ENCODE measurements at regions not wholly inside any gene's neighbourhood (a gene's known extent, or its start where the extent isn't known, plus 50 kb on each side); places are given as distances from the start of the nearest gene placed in this dataset.

- Histone ChIP-seq H3K9me3 (ENCODE audit: control insufficient read depth, low read length) (no peaks in the 10 kb centered on the region), H3K27me3 (ENCODE audit: control insufficient read depth, insufficient read depth, low read length, poor library complexity, severe bottlenecking) (no peaks in the 10 kb centered on the region), H3K4me3 (ENCODE audit: insufficient read depth, low read depth, low read length) (no peak overlapping the region), H3K36me3 (ENCODE audit: control insufficient read depth, insufficient read depth, low read length) (no peaks in the 10 kb centered on the region), H3K4me1 (ENCODE audit: control insufficient read depth, insufficient read depth, low read length) (no peaks in the 10 kb centered on the region), H3K27ac (ENCODE audit: insufficient read depth, low read depth, low read length, poor library complexity, severe bottlenecking) (no peak overlapping the region)
- 77 to 78% methylated on average over 10 of the region's 10 CpGs for WGBS, 2 experiments
These were observed 149.5 kb downstream of the TMEM132E start for GRCh38 chr17:34728771-34729310.

GRCh38 chr17:34727601-34728000 is 148.2 kb downstream of the TMEM132E start:
- Histone ChIP-seq H3K27me3 (ENCODE audit: control insufficient read depth, insufficient read depth, low read length, poor library complexity, severe bottlenecking) (no peaks in the 10 kb centered on the region), H3K9me3 (ENCODE audit: control insufficient read depth, low read length) (no peaks in the 10 kb centered on the region), H3K36me3 (ENCODE audit: control insufficient read depth, insufficient read depth, low read length) (no peaks in the 10 kb centered on the region), H3K27ac (ENCODE audit: insufficient read depth, low read depth, low read length, poor library complexity, severe bottlenecking) (no peak overlapping the region), H3K4me1 (ENCODE audit: control insufficient read depth, insufficient read depth, low read length) (no peaks in the 10 kb centered on the region), H3K4me3 (ENCODE audit: insufficient read depth, low read depth, low read length) (no peak overlapping the region)
- WGBS, 2 experiments = 85 to 90% methylated on average over 6 of the region's 6 CpGs

GRCh38 chr17:34726536-34727384 is 147.4 kb downstream of the TMEM132E start:
- no peaks in the 10 kb centered on the region for H3K9me3 ChIP-seq (ENCODE audit: control insufficient read depth, low read length)
- no peaks in the 10 kb centered on the region for H3K4me1 ChIP-seq (ENCODE audit: control insufficient read depth, insufficient read depth, low read length)
- no peaks in the 10 kb centered on the region for H3K27me3 ChIP-seq (ENCODE audit: control insufficient read depth, insufficient read depth, low read length, poor library complexity, severe bottlenecking)
- no peak overlapping the region for H3K4me3 ChIP-seq (ENCODE audit: insufficient read depth, low read depth, low read length)
- no peak overlapping the region for H3K27ac ChIP-seq (ENCODE audit: insufficient read depth, low read depth, low read length, poor library complexity, severe bottlenecking)
- no peaks in the 10 kb centered on the region for H3K36me3 ChIP-seq (ENCODE audit: control insufficient read depth, insufficient read depth, low read length)
- WGBS, 2 experiments = 92 to 94% methylated on average over 6 of the region's 6 CpGs

GRCh38 chr17:34725725-34726124 is 146.3 kb downstream of the TMEM132E start:
- H3K4me1 ChIP-seq (ENCODE audit: control insufficient read depth, insufficient read depth, low read length) = no peaks in the 10 kb centered on the region
- no peak overlapping the region for H3K4me3 ChIP-seq (ENCODE audit: insufficient read depth, low read depth, low read length)
- WGBS, 2 experiments = 84 to 91% methylated on average over 3 of the region's 3 CpGs
- no peak overlapping the region for H3K27ac ChIP-seq (ENCODE audit: insufficient read depth, low read depth, low read length, poor library complexity, severe bottlenecking)
- H3K36me3 ChIP-seq (ENCODE audit: control insufficient read depth, insufficient read depth, low read length) = no peaks in the 10 kb centered on the region
- H3K9me3 ChIP-seq (ENCODE audit: control insufficient read depth, low read length) = no peaks in the 10 kb centered on the region
- no peaks in the 10 kb centered on the region for H3K27me3 ChIP-seq (ENCODE audit: control insufficient read depth, insufficient read depth, low read length, poor library complexity, severe bottlenecking)

- H3K4me1 ChIP-seq (ENCODE audit: control insufficient read depth, insufficient read depth, low read length) = no peaks in the 10 kb centered on the region
- WGBS, 2 experiments = 71 to 80% methylated on average over 2 of the region's 2 CpGs
- H3K27me3 ChIP-seq (ENCODE audit: control insufficient read depth, insufficient read depth, low read length, poor library complexity, severe bottlenecking) = no peaks in the 10 kb centered on the region
- no peaks in the 10 kb centered on the region for H3K36me3 ChIP-seq (ENCODE audit: control insufficient read depth, insufficient read depth, low read length)
- H3K4me3 ChIP-seq (ENCODE audit: insufficient read depth, low read depth, low read length) = no peak overlapping the region
- no peaks in the 10 kb centered on the region for H3K9me3 ChIP-seq (ENCODE audit: control insufficient read depth, low read length)
- H3K27ac ChIP-seq (ENCODE audit: insufficient read depth, low read depth, low read length, poor library complexity, severe bottlenecking) = no peak overlapping the region
These were observed 145.6 kb downstream of the TMEM132E start for GRCh38 chr17:34725008-34725407.

GRCh38 chr17:34723875-34724274 is 144.5 kb downstream of the TMEM132E start:
- WGBS, 2 experiments = 86 to 91% methylated on average over 10 of the region's 10 CpGs
- Histone ChIP-seq H3K9me3 (ENCODE audit: control insufficient read depth, low read length) (no peaks in the 10 kb centered on the region), H3K27ac (ENCODE audit: insufficient read depth, low read depth, low read length, poor library complexity, severe bottlenecking) (no peak overlapping the region), H3K36me3 (ENCODE audit: control insufficient read depth, insufficient read depth, low read length) (no peaks in the 10 kb centered on the region), H3K4me3 (ENCODE audit: insufficient read depth, low read depth, low read length) (no peak overlapping the region), H3K4me1 (ENCODE audit: control insufficient read depth, insufficient read depth, low read length) (no peaks in the 10 kb centered on the region), H3K27me3 (ENCODE audit: control insufficient read depth, insufficient read depth, low read length, poor library complexity, severe bottlenecking) (no peaks in the 10 kb centered on the region)

- 89 to 92% methylated on average over 6 of the region's 6 CpGs for WGBS, 2 experiments
- Histone ChIP-seq H3K4me3 (ENCODE audit: insufficient read depth, low read depth, low read length) (no peak overlapping the region), H3K27ac (ENCODE audit: insufficient read depth, low read depth, low read length, poor library complexity, severe bottlenecking) (no peak overlapping the region), H3K9me3 (ENCODE audit: control insufficient read depth, low read length) (no peaks in the 10 kb centered on the region), H3K4me1 (ENCODE audit: control insufficient read depth, insufficient read depth, low read length) (no peaks in the 10 kb centered on the region), H3K27me3 (ENCODE audit: control insufficient read depth, insufficient read depth, low read length, poor library complexity, severe bottlenecking) (no peaks in the 10 kb centered on the region), H3K36me3 (ENCODE audit: control insufficient read depth, insufficient read depth, low read length) (no peaks in the 10 kb centered on the region)
These were observed 141.9 kb downstream of the TMEM132E start for GRCh38 chr17:34721326-34721725.

GRCh38 chr17:34720760-34721159 is 141.4 kb downstream of the TMEM132E start:
- Histone ChIP-seq H3K27ac (ENCODE audit: insufficient read depth, low read depth, low read length, poor library complexity, severe bottlenecking) (no peak overlapping the region), H3K36me3 (ENCODE audit: control insufficient read depth, insufficient read depth, low read length) (no peaks in the 10 kb centered on the region), H3K4me1 (ENCODE audit: control insufficient read depth, insufficient read depth, low read length) (no peaks in the 10 kb centered on the region), H3K9me3 (ENCODE audit: control insufficient read depth, low read length) (no peaks in the 10 kb centered on the region), H3K4me3 (ENCODE audit: insufficient read depth, low read depth, low read length) (no peak overlapping the region), H3K27me3 (ENCODE audit: control insufficient read depth, insufficient read depth, low read length, poor library complexity, severe bottlenecking) (no peaks in the 10 kb centered on the region)

- Histone ChIP-seq H3K4me3 (ENCODE audit: insufficient read depth, low read depth, low read length) (no peak overlapping the region), H3K27me3 (ENCODE audit: control insufficient read depth, insufficient read depth, low read length, poor library complexity, severe bottlenecking) (no peaks in the 10 kb centered on the region), H3K27ac (ENCODE audit: insufficient read depth, low read depth, low read length, poor library complexity, severe bottlenecking) (no peak overlapping the region), H3K4me1 (ENCODE audit: control insufficient read depth, insufficient read depth, low read length) (no peaks in the 10 kb centered on the region), H3K9me3 (ENCODE audit: control insufficient read depth, low read length) (no peaks in the 10 kb centered on the region), H3K36me3 (ENCODE audit: control insufficient read depth, insufficient read depth, low read length) (no peaks in the 10 kb centered on the region)
- 88 to 89% methylated on average over 11 of the region's 11 CpGs for WGBS, 2 experiments
These were observed 140.2 kb downstream of the TMEM132E start for GRCh38 chr17:34719569-34719968.

GRCh38 chr17:34717092-34717491 is 137.7 kb downstream of the TMEM132E start:
- WGBS, 2 experiments = 84 to 85% methylated on average over 3 of the region's 3 CpGs
- H3K27me3 ChIP-seq (ENCODE audit: control insufficient read depth, insufficient read depth, low read length, poor library complexity, severe bottlenecking) = no peaks in the 10 kb centered on the region
- H3K27ac ChIP-seq (ENCODE audit: insufficient read depth, low read depth, low read length, poor library complexity, severe bottlenecking) = no peak overlapping the region
- no peaks in the 10 kb centered on the region for H3K36me3 ChIP-seq (ENCODE audit: control insufficient read depth, insufficient read depth, low read length)
- no peaks in the 10 kb centered on the region for H3K9me3 ChIP-seq (ENCODE audit: control insufficient read depth, low read length)
- no peak overlapping the region for H3K4me3 ChIP-seq (ENCODE audit: insufficient read depth, low read depth, low read length)
- no peaks in the 10 kb centered on the region for H3K4me1 ChIP-seq (ENCODE audit: control insufficient read depth, insufficient read depth, low read length)
